Erythroblast (primary cell): ENCODE measurements at regions not wholly inside any gene's neighbourhood (a gene's known extent, or its start where the extent isn't known, plus 50 kb on each side); places are given as distances from the start of the nearest gene placed in this dataset.
"Not testable (repeated sequence)": the region's sequence is repeated elsewhere in the genome, so short reads cannot be mapped to it uniquely, and the experiment has no call there.

Experiments used
- DNase-seq, 2 experiments: peaks; one replicate each; lab custom pipeline; 2025; lab: John Stamatoyannopoulos, UW
- GATA1 ChIP-seq: IDR thresholded peaks from 2 replicates; pipeline ENCODE4 v1.6.1; 2011; ENCODE audit warnings: low read depth, mild to moderate bottlenecking, control low read depth, low read length, moderate library complexity
- POLR2A ChIP-seq: IDR thresholded peaks from 2 replicates; pipeline ENCODE4 v1.6.1; 2011; ENCODE audit warnings: mild to moderate bottlenecking, low read length

DNA sequence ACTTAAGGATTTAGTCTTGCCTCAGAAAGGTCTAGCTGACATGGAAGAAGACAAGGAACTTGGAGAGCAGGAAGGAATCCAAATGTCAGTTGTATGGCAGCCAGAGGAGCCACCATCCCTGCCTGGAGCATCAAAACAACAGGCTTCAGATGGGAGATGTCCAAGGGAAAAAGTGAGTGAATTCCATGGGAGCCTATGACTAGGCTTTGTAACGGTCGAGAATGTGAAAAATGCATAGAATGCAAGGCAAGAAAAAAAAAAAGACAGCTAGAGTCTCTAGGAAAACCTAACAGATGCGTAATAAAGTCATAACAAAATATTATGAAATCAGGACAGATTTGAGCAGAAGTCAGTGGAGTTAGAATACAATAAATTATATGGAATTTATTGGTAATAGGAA, 183.7 kb upstream of the LSM14A start:
- TF ChIP-seq GATA1 (no peak), POLR2A (no peak)
- DNase-seq, result no peak

DNA sequence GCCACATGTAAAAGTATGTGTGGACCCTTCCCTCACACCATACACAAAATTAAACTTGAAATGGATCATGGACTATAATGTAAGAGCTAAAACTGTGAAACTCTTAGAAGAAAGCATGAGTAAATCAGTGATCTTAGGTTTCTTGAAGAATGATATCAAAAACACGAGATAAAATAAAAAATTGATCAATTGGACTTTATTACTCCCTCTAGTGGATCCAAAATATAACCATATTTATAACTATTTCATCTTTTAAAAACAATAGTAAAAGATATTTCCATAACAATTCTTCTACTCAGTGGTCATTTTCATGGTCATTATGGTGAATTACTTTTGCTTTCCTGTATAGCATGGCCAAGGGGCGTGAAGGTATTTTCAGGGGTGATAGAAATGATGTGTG, 174.6 kb upstream of the LSM14A start:
- no peak for DNase-seq
- TF ChIP-seq GATA1 (no peak), POLR2A (no peak)

DNA sequence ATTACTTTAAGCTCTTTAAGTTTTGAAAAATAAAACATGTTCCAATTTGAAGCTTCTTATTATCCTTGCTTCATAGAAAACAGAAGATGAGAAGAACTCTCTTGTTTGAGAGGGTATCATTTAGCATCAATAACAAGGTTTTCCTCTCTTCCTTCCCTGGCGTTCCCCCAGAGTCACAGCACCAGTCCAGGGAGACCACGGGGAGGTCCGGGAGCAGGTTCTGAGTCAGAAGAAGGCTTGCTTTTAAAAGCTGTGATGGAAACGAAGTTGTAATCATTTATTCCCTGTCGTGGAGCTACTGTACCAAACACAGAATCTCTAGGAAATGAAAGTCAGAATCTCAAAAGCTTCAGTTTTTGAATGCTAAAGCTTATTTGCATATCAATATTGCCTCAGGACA, 174.0 kb upstream of the LSM14A start:
- TF ChIP-seq POLR2A (no peak), GATA1 (no peak)
- DNase-seq, result no peak

DNA sequence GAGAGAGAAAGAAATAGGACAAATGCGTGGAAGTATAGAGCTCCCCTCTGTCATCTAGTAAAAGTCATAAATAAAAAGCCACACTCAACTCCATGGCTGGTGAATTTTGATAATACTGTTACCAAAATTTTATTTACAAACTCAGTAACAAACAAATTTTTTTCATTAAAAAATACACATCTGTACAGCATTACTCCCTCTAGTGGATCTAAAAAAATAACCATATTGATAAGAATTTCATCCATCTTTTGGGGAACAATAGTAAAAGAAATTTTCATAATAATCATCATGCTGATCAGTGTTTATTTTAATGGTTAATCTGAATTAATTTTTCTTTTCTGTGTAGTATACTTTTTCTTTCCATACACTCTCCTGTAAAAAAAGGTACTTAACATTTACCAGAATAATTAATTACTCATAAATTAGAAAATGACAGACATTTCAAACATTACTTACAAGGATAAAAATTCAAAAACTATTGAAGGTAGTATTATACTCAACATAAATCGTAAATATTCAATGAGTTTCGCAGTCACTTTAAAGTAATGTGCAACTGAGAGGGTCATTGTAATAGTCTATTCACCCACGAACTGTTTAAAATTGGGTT, 173.5 kb upstream of the LSM14A start:
- no peak for TF ChIP-seq GATA1
- no peak for TF ChIP-seq POLR2A

DNA sequence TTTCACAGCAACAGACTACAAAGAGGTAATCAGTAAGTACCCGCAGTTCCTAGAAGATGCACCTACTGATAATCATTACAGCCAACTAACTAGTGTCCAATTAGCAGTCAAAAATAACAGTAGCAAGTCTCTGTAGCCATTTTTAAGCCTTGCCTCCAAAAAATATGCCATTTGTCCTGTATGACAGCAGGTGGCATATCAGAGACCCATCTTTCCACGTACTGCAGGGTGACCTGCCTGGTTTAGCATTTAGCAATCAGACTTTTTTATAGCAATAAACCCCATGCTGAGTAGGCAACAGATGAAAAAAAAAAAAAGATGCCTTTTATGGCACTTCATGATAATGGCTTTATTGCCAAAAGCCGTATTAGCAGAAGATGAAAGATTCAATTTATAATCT, 155.3 kb upstream of the LSM14A start:
- TF ChIP-seq POLR2A (no peak), GATA1 (no peak)
- no peak for DNase-seq

More for the DNA sequence above, 173.5 kb upstream of the LSM14A start:
- no peak for DNase-seq

DNA sequence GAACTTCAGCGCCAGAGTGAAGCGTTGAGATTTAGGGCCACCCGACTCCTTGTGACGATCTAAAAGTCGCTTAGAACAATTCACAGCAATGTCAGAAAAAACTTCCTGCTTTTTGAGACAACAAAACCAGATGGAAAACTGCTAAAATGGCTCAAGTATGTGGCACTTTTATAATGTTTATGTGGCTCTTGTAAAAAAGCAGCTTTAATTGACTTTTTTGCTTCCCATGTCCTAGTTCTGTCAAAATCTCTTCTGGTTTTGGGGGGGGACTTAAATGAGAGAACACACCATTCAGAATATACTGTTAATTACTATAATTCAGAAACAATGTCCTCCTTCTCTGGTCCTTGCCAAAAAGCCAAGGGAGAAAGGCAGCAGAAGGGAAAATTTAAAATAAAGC, 154.7 kb upstream of the LSM14A start:
- DNase-seq, result no peak
- no peak for TF ChIP-seq POLR2A

DNA sequence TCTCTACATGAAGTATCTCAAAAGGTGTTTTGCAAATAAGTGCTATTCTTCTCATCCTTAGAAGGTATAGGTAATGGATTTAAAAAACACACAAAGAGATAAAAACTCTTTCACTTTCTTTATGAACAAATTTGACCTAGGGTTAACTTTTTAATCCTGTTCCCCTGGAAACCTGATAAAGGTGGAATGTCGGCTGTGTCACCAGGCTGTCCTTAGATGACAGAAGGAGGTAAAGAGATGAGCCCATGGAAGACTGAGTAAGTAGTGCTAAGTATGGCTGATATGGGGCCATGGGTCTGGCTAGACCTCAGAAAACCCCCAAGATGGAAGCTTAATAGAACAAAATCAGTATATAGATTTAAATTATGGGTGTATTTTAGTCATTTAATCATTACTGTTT, 153.8 kb upstream of the LSM14A start:
- TF ChIP-seq GATA1, result no peak
- TF ChIP-seq POLR2A, result no peak
- DNase-seq, result no peak

DNA sequence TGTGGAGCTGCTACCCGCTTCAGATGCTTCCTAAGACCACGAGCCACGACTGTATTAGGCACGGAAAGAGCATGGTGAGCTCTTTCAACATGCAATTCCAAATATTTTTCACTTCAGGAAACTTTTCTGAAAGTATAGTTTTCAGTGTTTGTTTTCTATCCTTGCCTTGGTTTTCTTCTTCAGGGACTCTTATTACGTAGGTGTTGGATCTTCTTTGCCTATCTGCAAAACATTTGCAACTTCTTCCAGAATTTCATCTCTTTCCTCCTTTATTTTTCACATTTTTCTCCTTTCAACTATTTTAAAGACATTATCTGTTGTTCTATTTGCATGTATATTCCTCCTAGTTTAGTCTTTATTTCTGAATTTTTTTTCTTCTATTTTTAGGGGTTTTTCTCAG, 148.9 kb upstream of the LSM14A start:
- no peak for TF ChIP-seq GATA1
- no peak for TF ChIP-seq POLR2A

DNA sequence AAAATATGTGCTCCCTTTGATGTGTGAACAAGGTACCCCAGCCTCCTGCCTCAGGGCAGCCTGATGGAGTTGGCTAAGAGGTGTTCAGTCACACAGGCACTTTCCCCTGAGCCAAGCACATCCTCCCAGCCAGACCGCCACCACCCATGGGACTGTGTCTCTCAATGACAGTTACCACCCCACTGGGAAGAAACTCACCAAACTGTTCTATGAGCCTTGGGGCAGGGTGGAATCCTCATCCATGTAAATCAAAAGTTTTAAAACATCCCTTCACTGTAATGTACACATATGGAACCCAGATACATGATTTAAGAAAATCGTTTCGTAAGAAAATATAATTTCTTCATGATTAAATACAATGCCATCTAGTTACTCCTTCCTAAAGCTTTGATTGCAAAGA, 138.4 kb upstream of the LSM14A start:
- DNase-seq, result no peak
- no peak for TF ChIP-seq GATA1
- no peak for TF ChIP-seq POLR2A

More for the DNA sequence above, 148.9 kb upstream of the LSM14A start:
- DNase-seq, result no peak

DNA sequence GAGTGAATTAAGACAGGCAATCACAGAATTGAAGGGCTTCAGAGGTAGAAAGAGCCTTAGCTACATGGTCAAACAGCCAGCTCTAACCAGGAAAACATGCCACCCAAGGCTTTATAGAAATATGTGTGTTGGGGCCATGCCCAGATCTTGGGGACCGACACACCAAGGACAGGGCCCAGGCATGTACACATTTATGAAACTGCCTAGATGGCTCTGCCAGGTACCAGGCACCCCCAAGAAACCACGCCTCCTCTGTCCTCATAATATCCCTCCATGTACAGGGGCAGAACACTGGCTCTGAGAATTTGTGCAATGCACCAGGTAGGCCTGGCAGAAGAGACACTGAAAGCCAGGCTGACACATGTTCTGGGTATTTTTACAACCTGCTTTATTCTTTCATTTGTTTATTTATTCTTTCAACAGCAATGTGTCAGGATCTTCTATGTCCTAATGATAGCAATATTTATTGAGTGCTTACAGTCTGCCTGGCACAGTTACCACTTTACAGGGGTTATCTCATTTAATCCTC, 137.9 kb upstream of the LSM14A start:
- no peak for DNase-seq
- no peak for TF ChIP-seq GATA1
- TF ChIP-seq POLR2A, result no peak

DNA sequence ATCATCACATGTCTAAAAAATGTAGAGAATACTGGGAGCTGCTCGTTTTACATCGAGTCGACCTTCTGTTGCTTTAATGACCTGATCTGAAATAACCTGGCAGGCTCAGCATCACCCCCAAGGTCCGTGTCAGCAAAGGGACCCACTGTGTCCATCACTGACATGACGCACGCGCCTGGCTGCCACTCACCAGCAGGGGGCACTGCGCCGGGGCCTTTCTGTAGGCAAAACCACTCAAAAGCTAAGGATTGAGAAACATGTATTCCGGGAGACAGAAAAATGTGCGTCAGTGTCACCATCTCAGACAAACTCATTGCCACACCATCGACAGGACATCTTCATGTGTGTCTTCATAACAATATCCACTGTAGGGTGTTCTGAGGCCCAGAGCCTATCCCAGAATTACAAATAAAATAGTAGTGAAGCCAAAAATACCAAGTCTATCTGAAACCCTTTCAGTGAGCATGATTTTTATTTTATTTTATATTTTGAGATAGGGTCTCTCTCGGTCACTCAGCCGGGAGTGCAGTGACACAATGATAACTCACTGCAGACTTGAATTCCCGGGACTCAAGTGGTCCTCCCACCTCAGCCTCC, 130.3 kb upstream of the LSM14A start:
- TF ChIP-seq POLR2A (no peak), GATA1 (no peak)
- DNase-seq, result peak; percentile 57 to 77

DNA sequence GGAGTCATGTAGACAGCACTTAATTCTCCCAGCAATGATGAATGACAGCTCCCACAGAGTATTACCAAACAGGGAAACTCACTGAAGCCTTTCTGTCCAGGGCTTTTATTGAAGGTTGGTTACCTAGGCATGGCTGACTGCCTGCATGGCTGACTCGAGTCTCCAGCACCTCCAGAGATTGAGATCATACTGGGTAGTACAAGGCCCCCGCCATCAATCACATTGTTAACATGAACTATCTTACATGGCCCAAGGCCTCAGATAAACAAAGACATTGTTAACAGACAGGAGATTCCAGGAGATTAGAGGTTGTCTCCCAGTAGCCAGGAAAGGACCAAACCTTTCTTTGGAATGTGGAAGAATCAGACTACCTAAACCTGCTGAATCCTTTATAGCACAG, 128.3 kb upstream of the LSM14A start:
- DNase-seq, result no peak
- TF ChIP-seq GATA1 (no peak), POLR2A (no peak)

DNA sequence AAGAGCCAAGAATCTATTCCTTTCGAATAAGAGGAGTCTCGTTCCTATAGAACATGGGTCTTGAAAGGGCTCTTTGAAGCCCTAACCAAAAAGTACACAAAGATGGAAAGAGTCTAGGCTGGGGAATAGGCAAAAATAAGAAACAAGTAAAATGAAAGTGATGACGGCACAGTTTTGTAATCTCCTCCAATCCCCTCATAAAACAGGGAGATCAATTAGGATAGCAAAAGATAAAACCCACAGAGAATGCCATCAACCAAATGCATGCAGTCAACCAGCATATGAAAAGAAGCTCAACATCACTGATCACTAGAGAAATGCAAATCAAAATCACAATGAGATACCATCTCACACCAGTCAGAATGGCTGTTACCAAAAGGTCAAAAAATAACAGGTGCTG, 122.4 kb upstream of the LSM14A start:
- DNase-seq, result no peak
- TF ChIP-seq POLR2A (no peak), GATA1 (no peak)

DNA sequence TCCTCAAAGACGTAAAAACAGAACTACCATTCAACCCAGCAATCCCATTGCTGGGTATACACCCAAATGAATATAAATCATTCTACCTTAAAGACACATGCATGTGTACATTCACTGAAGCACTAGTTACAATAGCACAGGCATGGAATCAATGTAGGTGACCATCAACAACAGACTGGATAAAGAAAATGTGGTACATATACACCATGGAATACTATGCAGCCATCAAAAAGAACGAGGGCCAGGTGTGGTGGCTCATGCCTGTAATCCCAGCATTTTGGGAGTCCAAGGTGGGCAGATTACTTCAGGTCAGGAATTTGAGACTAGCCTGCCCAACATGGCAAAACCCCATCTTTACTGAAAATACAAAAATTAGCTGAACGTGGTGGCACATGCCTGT, 121.9 kb upstream of the LSM14A start:
- DNase-seq, result not testable (repeated sequence)

DNA sequence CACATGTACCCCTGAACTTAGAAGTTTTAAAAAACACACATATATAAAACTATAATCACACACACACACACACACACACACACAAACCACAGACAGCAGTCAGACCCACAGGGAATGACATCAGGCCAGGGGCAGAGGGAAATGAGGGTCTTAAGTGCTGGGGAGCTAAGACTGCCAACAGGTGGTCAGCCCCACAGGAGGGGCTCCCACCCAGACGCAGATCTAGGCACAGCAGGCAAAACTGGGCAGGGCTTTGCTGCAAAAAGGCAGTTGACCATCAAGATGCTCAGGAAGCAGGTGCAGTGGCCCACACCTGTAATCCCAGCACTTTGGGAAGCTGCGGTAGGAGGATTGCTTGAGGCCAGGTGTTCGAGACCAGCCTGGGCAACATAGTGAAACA, 121.0 kb upstream of the LSM14A start:
- DNase-seq, result no peak
- no peak for TF ChIP-seq POLR2A
- TF ChIP-seq GATA1, result no peak
